Epidermal melanocyte (primary cell): ENCODE measurements at regions not wholly inside any gene's neighbourhood (a gene's known extent, or its start where the extent isn't known, plus 50 kb on each side); places are given as distances from the start of the nearest gene placed in this dataset.

Experiments
- DNase-seq: peaks from one replicate; pipeline ENCODE4 v3.0.0; 2011; ENCODE audit warnings: low spot score; ENCODE audit not compliant: insufficient read length

DNA sequence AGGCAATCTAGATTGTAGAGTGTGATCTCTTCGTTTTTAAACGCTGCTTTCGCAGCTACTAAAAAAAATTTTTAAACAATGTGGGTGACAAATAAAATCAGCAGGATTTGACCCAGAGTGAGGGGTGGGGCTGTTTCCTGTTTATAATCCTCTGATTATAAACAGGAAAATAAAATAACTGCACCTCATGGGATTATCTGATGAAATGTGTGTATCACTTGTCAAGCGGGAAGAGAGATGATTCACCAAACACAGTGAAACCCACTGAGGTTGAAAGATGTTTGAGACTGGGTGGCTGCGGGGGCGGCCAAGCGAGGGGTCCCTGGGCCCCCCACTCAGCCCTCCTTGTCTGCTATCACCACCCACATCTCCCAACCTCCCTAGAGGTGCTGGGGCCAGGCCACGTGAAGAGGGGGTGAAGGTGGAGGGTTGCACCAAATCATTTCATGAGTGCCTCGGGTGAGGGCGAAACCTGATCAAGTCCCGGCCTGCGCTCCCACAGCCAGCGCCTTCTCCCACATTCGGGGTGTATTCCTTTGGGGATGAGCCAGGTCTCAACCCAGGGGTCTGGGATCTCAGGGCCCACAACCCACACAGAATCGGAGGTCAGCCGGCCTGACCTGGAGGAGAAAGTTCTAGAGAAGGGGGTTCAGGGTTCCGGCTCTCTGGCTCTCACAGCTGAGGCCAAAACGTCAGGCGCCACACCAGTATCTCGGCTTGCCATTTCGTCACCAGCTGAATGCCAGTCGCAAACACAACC, 212.5 kb downstream of the BMP7 start:
- no peak for DNase-seq

DNA sequence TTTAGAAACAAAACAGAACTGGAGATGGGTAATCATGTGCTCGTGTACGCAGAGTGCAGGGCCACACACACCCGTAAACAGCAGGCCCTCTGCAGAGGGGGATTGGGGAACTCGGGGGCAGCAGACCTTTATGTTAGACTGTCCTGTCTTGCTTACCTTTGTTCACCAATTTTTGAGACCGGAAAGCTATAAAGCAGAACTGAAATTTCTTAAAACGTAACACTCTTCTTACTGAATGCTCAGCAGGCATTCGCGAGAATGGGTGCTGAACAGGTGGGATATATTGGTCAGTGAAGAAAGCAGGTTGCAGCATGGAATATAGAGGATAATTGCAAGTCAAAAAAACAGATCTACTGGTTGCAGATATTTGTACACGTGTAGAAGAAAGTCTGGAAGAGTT, 211.1 kb downstream of the BMP7 start:
- no peak for DNase-seq

DNA sequence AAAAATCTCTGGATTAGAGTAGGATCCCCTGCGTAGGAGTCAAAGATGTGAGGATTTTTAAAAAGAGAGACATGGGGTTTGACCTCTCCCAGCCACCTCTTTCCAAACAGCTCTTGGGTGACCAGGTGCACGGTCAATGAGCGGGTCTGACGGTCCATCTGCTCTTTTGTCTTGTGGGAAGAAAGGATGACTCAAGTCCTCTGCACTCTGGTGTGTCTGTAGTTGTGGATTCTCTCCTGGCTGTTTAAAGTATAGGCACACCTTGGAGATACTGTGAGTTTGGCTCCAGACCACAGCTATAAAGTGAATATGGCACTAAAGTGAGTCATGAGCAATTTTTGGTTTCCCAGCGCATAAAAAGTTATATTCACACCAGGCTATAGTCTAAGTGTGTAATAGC, 209.8 kb downstream of the BMP7 start:
- no peak for DNase-seq

DNA sequence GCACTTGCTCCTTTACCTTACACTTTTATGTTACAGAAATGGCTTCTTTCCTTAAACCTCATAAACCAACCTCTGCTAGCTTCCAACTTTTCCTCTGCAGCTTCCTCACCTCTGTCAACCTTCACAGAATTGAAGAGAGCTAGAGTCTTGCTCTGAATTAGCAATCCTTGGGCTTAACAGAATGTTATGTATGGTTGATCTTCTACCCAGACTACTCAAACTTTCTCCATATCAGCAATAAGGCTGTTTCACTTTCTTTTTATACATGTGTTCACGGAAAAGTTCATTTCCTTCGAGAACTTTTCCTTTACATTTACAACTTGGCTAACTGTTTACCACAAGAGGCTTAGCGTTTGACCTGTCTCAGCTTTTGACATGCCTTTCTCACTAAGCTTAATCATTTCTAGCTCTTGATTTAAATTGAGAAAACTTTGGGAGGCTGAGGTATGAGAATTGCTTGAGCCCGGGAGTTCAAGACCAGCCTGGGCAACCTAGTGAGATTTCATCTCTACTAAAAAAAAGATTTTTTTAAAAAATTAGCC, 207.3 kb downstream of the BMP7 start:
- DNase-seq, result no peak

DNA sequence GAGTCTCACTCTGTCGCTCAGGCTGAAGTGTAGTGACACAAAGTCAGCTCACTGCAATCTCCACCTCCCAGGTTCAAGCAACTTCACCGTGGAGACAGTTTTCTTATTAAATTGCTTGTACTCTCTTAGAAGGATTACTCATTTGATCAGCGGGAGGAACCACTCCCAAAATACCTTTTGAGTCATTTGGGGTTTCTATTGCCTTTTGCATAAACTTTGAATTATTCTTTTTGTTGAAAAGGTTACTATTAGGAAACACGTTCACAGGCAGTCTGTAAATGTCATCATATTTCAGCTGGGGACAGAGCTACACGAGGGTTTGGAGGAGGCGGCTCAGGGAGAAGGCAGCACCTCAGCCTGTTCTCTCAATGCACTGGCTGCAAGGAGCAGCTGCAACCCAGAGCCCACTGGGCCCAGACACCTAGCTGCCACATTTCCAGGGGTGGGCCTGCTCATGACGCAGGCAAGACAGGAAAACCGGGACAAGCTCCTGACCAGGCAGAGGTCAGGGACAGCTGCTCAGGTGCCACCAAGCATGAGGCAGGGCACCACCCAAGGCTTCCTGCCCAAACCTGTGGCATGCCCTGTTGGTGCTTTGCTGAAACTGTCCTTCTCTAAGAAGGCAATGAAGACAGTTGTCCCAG, 205.9 kb downstream of the BMP7 start:
- DNase-seq, result no peak

DNA sequence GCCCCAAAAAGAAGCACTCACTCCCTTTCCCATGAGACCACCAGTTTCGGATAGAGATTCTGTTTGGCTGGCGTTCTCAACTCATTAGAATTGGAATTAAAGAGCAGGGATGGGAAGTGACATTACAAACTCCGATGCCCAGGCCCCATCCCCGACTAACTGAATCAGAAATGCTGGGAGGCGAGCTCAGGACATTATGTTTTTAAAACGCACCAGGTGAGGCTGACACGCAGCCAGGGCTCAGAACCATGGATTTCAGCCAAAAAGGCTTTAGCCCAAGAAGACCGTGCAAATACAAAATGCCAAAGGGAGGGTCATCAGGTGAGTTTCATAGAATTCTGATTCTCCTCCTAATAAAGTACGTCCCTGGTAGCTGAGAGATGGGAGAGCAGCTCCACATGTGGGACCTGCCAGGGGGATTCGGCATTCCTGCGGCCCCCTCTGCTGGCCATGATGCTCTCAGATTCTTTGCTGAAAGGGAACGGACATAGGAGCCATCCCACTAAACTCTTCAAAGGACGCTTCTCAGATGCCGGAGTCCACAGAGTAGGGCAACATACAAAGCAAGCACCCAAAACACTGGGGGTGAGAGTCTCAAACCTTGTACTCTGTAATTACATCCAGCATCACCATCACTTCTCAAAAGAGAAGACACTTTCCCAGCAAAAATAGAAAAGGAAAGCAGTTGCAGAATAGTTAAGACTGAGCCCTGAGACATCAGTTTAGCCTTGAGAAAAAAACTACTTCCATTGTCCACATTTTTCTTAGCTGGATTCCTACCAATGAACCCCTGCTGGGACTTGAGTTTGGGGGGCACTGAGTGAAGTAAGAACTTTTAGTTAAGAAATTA, 205.2 kb downstream of the BMP7 start:
- DNase-seq, result peak; percentile 61

DNA sequence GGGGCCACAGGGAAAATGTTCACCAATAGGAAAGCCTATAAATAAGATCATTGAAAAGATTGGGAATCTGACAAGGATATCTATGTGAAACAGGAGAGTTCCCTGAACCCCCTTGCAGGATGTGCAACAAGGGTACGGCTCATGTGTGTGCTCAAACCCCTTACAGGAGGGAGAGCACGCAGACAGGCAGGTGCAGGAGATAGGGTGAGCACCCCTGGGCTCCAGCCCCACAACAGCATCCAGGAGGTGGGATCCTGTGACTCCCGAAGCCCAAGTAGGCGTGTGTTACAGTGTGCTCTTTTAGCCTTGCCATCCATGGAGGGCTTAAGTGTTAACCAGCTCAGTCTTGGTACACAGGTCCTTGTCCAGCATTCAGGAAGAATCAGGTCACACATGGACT, 204.2 kb downstream of the BMP7 start:
- no peak for DNase-seq

DNA sequence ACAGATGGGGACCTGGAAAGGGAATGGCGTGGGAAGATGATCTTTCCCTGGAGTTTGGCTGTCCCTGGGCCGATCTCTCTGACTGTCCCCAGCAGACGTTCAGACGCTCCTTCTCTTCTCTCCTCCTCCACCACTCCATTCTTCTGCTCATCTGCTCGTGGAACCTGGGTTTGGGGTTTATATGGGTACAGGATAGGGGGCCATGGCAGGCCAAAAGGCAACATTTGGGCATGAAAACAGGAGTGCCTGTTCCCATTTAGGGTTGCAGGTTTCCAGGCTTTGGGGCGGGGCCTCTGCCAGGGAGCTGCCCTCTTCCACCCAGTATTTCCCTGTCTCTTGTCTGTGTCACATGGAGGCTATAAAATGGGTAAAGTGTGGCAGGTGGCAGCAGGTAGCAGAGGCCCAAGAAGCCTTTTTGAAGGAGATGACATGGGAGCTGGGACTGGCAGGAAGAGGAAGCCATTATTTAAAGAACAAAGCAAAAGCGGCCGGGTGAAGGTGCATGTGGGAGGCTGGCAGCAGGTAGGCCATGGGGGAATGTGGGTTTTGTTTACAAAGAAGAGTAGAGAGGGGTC, 203.7 kb downstream of the BMP7 start:
- DNase-seq, result no peak

DNA sequence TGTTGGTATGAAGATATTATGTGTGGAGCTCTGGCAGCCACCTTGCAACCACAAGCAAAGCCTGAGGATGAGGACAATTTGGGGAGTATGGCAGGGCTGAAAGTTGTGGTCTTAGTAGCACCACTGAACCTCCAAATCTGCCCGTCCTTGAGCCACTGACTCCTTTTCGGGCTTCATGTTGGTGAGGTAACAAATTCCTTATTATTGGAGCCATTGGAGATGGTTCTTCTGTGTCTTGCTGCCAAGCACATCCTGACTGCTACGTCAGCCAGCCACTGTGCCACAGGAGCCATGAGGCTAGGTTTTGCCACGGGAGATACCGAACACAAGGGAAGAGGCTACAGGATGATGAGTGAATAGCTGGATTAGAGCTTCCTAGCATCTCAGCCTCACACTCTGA, 201.6 kb downstream of the BMP7 start:
- no peak for DNase-seq

DNA sequence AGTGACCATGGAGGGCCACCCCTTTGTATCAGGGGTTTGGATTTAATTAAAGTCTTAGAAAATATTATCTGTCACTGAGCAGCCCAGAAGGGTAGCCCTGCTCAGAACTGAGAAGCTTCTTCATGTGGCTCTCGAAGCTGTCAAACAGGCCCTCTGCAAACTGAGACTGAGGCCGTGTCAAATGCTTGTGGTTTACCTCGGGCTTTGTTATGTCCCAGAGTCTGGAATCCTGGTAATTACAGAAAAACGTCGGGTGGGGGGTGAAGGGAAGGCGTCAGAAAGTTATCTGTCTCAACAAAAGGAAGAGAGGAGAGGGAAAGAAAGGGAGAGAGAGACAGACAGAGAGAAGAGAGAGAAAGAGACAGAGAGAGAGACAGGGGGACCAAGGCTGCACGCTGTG, 200.8 kb downstream of the BMP7 start:
- no peak for DNase-seq

DNA sequence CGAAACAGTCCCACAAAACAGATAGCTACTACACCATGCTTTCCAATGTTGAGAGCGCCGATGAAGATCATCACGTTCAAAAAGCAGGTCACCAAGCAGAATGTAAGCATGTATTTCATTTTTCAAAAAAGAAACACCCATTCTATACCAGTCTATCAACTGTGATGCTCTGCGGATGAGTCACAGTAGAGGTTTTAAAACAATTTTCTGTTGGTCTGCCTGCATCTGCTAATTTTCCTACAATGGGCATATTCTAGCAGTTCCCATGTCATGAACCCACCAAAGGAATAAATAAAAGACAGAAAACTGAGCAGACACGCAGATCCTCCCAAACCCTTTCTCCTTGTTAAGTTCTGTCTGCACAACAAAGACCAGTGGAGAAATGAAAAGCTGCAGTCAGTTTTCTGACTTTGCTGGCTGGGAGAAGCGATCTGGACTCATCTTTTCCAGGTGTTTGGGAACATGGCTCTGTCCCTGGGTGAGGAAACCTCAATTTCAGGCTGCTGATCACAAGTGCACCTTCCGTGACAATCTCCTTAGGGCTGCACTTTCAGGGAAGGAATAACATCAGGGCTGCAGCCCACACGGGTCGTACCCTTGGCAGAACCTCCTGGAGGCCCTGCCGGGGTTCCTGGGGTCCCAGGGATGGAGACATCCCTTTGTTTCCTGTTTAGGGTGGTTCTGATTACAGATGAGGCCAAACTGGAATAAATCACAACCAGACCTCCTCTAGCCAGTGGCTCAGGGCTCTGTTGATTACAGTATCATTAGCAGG, 200.1 kb downstream of the BMP7 start:
- DNase-seq, result no peak

DNA sequence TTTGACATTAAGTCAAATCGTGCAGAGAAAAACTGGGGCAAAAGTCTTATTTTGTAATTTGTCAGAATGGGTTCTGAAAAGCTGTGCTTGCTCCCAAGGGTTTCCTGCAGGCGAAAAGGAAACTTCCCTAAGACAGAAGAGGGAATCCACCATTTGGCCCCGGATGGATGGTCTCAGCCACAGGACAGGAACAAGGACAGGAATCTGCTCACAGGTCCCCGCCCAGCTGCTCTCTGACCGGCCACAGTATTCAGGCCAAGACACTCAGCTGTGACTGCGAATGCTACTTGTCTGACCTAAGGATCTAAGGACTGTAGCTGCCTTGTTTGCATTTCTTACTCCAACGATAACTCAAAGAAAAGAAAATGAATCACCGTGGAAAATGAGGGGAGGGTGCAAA, 197.0 kb downstream of the BMP7 start:
- no peak for DNase-seq

DNA sequence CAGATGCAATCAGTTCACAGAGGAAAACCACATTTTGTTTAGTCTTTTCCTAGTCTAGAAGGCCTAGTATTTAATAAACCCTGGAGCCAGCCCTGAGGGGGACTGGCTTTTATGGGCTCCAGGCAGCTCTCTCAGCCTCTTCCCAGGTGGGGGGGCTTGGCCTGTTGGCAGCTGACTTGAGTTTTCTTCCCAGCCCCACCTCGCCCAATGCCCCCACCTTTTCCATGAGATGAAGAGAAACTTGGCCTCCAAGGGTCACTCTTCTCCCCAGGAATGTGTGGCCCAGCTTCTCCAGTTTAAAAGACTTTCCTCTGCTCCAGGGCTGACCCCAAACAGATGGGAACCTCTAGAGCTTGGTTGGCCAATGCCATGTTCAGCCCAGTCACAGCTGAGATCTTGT, 196.1 kb downstream of the BMP7 start:
- no peak for DNase-seq

DNA sequence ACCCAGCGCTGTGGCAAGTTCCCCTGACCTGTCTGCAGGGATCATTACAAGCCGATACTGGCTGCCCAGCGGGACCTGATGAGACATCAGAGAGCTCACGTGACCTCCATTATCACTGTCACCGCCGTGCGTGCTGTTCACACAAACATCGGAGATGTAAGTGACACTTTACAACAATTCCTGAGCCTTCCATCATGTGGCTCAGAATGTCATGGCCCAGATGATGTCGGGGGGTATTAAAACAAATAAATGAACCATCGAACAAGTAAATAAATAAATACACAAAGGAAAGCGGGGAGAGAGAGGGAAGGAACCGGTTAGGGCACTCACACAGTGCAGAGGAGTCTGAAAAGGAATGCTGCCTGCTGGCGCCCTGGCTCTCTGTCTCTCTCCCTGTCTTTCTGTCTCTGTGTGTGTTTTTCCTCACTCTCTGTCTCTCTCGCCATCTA, 195.1 kb downstream of the BMP7 start:
- no peak for DNase-seq

DNA sequence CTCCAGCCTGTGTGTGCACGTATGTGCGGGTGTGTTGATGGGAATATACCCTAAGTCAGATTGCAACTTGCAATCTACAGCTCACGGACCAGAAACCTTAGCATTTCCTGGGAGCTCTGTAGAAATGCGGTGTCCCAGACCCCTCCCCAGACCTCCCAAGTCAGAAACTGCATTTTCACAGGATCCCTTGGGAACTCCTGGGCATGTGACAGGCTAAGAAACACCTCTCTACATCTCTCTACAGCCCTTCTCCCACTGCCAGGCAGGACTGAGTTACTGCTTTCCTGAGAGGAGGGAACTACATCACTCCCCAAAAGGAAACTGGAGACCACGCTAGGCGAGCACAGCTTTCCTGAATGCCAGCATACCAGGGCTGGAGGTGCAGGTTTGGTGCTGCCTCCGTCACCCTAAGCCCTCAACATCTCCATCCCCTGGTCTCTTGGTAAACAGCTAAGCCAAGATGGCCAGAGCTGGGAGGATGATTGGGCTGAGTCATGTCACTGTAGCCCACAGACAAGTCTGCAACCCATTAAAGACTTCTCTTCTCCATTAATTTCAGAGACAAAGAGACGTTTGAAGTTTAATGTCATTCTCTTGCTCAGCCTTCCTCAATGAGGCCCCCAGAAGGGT, 194.4 kb downstream of the BMP7 start:
- DNase-seq, result no peak

DNA sequence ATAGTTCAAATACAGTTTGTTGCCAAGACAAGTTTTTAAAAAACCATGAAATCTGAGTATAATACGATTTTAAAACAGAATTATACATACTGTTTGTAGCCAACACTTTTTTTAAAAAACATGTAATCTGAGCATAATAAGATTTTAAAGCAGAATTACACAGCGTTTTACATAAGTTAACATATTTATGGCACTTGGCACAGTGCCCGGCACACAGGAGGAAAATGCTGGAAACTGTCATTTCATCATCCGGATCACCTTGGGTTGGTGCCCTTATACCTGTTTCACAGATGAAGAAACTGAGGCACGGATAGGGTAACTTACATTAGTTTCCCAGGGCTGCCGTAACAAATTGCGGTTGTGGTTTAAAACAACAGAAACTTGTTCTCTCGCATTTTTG, 193.0 kb downstream of the BMP7 start:
- DNase-seq, result no peak

DNA sequence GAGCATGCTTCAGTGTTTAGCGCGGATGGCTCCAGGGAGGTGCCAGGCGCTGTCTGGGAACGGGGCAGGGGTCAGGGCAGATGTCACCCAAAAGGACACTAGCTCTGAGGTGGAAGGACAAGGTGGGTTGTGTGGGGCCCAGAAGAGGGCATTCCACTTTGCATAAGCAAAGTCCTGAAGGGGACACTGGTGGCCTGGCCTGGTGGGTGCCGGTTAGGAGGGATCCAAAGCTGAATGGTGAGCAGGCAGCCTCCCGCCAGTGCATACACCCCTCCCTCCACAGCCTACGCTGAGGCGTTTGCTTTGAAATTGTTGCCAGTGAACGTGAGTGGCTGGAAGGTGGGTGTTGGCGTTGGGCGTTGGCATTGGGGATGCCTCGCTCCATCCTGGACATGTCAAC, 192.1 kb downstream of the BMP7 start:
- DNase-seq, result no peak

DNA sequence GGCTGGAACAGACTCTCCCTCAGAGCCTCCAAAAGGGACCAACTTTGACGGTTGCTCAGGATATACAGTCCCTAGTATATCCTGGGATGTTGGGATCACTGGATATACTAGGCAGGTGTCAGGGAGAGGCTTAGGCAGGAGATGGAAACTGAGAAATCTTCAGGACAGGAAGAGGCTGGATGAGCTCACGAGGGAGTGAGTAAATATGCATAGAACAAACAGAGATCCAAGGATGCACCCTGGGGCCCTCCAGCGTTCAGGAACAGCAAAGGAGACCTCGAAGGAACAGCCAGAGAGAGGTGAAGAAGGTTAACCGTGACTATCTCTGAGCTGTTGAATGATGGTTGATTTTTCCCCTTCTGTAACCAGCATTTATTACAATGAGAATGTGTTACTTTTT, 191.3 kb downstream of the BMP7 start:
- DNase-seq, result no peak

DNA sequence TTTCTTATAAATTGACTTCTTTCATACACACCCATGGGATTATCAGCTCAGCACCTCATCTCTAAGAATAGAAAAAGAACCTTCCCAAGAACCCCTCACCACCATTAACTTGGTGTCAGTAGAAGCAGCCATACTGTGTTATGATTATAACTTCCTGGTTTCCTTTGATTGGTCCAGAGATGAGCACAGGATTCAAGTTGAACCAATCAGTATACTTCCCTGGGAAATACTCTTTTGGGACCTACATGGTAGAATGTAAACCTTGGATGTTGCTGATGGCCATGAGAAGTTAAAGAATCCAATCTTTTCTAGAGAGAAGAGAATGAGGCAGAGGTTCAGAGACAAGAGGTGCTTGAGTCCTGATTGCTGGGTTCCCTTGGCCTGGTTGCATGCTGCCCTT, 190.8 kb downstream of the BMP7 start:
- DNase-seq, result no peak

DNA sequence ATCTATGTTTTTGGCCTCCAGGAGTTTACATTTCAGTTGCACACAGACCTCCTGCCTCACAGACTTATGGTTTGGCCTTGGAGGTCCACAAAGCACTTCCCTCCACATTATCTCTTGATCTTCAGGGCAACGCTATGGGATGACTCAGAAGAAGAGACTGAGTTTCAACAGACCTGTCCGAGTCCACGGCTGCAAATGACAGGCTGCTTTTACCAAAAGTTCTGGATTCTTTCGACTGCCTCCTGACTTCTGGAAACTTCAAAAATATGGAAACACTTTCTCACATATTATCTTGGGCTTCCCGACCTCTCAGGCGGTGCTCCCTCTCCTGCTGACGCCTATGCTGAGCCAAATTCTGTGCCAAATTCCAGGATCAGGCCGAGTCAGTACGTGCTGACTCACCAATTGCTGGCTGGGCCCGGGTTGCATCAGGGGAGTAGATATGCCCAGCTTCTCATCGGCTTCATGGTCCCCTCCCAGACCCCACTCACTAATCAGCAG, 190.2 kb downstream of the BMP7 start:
- no peak for DNase-seq
